Retinal pigment epithelial cell (primary cell): ENCODE measurements at regions not wholly inside any gene's neighbourhood (a gene's known extent, or its start where the extent isn't known, plus 50 kb on each side); places are given as distances from the start of the nearest gene placed in this dataset.
A peak's percentile ranks its signal among the peaks of the same experiment; 100 is the strongest.
"Not testable (repeated sequence)": the region's sequence is repeated elsewhere in the genome, so short reads cannot be mapped to it uniquely, and the experiment has no call there.

Experiments used
- DNase-seq: peaks from one replicate; pipeline ENCODE4 v3.0.0-alpha.2; 2010; ENCODE audit warnings: low read depth
- H3K4me3 ChIP-seq: 2 replicates; pipeline ENCODE4 v1.5.1; 2011; ENCODE audit warnings: mild to moderate bottlenecking, low read length, control low read depth, moderate library complexity
- TF ChIP-seq, protein P1 (sequence below): conservative IDR thresholded peaks from 2 replicates; pipeline ENCODE4 v1.5.1; 2011; ENCODE audit warnings: low read depth, low read length, control low read depth, inconsistent platforms

DNA sequence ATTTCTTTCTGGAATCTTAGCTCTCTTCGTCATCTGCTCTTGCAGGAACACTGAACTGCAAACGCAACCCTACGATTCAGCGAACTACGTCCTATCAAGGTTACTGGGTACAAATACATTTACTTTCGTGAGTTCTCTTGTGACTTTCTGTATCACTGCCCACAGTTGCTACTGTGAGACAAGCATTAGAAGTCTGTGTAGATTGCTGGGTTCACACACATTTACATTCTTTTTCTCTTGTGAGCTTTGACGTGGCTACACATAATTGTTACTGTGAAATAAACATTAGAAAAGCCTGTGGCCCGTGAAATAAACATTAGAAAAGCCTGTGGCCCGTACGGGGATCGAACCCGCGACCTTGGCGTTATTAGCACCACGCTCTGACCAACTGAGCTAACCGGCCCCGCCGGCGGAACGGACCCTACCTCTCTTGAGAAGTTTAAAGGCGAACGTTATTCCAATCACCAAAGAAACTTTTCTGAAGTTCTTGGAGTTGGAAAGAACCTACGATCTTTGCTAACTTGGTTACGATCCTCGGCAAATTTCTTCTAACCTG lies 61.2 kb upstream of the ZNF322 start:
- DNase-seq, H3K4me3 ChIP-seq: not testable (repeated sequence)

GRCh38 chr6:26730019-26730766 lies 70.6 kb upstream of the ZNF322 start:
- not testable (repeated sequence) for DNase-seq, H3K4me3 ChIP-seq

- not testable (repeated sequence) for DNase-seq, H3K4me3 ChIP-seq
Measured at GRCh38 chr6:26734776-26735472, 75.4 kb upstream of the ZNF322 start.

DNA sequence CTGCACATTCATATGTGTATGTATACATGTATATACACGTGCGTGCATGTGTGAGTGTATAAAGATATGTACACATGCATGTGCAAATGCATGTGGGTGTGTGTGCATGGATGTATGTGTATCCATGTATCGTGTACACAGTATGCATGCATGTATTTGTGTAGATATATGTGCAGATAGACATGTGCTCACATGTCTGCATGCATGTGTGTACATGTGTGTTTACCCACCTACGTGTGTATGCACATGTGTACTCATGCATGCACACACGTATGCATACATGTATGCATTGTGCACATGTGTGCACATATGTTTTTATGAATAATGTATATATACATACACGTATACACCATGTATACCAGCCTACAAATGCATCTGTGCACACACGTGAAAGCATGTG lies 80.3 kb upstream of the ZNF322 start:
- no peak overlapping the region for H3K4me3 ChIP-seq
- no peak for DNase-seq

DNA sequence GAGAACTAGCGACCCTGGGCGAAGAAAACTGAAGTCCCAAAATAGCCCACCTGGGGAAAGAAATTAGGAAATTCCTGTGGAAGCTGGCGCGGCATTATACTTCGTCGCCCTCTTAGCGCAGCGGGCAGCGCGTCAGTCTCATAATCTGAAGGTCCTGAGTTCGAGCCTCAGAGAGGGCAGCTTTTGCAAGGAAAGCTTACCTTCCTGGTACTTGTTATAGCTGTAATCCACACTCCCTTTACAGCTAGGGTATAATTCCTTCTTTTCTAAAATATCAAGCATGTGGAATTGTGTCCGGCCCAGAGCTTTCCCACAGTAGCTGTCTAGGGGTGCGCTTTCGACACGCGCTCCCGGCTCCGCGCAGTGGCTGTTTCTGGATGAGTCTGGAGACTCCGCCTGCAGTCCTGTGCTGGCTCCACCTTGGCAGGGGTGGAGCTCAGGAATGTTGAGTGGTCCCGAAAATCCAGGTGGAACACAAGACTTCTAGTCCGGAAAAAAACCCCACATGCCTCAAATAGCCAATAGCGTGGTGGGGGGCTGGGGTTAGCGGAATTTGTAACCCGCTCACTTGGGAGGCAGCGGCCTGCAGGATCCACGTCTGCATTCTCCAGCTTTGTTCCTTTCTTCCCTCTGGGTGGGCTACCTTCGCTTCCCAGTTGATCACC lies 83.7 kb upstream of the ZNF322 start:
- TF ChIP-seq, protein P1, sequence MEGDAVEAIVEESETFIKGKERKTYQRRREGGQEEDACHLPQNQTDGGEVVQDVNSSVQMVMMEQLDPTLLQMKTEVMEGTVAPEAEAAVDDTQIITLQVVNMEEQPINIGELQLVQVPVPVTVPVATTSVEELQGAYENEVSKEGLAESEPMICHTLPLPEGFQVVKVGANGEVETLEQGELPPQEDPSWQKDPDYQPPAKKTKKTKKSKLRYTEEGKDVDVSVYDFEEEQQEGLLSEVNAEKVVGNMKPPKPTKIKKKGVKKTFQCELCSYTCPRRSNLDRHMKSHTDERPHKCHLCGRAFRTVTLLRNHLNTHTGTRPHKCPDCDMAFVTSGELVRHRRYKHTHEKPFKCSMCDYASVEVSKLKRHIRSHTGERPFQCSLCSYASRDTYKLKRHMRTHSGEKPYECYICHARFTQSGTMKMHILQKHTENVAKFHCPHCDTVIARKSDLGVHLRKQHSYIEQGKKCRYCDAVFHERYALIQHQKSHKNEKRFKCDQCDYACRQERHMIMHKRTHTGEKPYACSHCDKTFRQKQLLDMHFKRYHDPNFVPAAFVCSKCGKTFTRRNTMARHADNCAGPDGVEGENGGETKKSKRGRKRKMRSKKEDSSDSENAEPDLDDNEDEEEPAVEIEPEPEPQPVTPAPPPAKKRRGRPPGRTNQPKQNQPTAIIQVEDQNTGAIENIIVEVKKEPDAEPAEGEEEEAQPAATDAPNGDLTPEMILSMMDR, result no peak
- DNase-seq, result no peak
- peak overlapping the region; percentile 61 for H3K4me3 ChIP-seq

More for the DNA sequence above, 80.3 kb upstream of the ZNF322 start:
- TF ChIP-seq, protein P1, result no peak

- H3K4me3 ChIP-seq, result peak overlapping the region; percentile 61
- TF ChIP-seq, protein P1, result no peak
- no peak for DNase-seq
Measured at GRCh38 chr6:26743941-26744699, 84.6 kb upstream of the ZNF322 start.

GRCh38 chr6:26744837-26745282 lies 85.3 kb upstream of the ZNF322 start:
- DNase-seq, H3K4me3 ChIP-seq: not testable (repeated sequence)

DNA sequence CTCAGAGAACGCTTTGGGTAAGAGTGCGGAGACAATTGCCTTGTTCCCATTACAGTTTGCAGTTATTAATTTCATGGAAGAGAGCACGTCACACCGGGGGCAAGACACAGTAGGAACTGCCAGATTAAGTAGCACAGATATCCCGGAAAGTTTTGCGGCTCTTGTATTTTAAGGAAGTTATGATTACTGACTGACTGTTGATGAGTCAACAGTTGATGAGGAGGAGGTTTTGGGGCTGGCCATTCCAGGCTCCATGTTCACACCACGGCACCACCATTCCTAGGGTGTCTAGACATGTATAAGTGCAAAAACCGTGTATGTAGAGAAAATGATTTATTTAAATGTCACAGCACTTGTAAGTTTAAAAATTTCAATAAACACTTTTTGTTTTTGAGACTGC lies 86.4 kb upstream of the ZNF322 start:
- not testable (repeated sequence) for DNase-seq, H3K4me3 ChIP-seq

DNA sequence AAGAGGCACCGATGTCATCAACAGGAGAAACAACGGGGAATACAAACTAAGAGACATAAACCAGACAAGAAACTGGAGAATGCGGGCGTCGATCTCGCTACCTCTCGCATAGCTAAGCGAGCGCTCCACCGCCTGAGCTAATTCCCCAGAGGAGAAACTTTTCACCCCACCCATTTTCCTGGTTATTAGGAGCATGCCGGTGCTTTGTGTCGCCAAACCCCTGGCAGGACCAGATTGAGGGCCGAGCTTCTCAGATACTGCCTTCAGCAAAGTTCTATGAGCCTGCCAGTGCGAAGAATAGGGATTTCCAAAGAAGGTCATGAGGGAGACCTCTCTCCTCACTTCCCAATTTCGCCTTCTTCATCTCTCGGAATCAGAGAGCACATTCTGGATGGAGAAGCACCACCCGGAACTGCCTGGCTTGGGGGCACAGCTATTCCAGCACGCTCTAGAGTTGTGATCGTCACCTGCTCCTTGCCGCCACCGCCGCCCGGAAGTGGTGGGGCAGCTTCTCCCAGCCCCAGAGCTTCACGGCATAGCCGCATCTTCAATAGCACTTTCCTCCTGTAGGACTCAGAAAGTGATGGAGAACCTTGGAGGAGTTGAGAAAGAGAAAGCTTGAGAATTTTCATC lies 89.7 kb upstream of the ZNF322 start:
- not testable (repeated sequence) for DNase-seq, H3K4me3 ChIP-seq

DNA sequence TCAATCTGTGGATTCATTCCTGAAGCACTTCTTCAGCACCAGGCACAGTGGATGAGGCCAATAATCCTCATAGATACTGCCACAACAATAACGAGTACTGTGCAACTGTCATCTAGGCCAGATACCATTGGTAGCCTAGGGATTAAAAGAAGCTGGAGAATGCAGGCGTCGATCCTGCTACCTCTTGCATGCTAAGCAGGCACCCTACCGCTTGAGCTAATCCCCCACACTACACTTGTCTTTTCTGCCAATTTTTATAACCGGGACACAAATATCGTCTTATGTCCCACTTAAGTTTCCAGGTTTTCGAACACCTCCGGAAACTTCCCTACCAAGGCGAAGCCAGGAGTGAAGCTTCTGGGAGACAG lies 90.2 kb upstream of the ZNF322 start:
- DNase-seq, result not testable (repeated sequence)

More for the DNA sequence above, 90.2 kb upstream of the ZNF322 start:
- H3K4me3 ChIP-seq, result not testable (repeated sequence)
